K562 (cell line): ENCODE measurements at regions not wholly inside any gene's neighbourhood (a gene's known extent, or its start where the extent isn't known, plus 50 kb on each side); places are given as distances from the start of the nearest gene placed in this dataset.

ENCODE experiments used
- ATAC-seq: fragments of 200-7000 bp; cut with Tn5 transposase; 3 replicates; pipeline ENCODE4 v1.9.1; 2020; ENCODE audit warnings: moderate library complexity
- BruUV-seq: library from RNA; stranded (reverse); fragments of 400-500 nt; replicated peaks from 2 replicates; lab custom pipeline; 2021; lab: Mats Ljungman, UMichigan
- CTCF ChIA-PET: fragments of 300-600 bp; formaldehyde crosslinking; extraction: SDS; loops from one replicate; lab custom pipeline; 2021; ENCODE audit warnings: low intra/inter-chr PET ratio; lab: Yijun Ruan, JAX
- POLR2A ChIA-PET: fragments of 300-600, 350-650 bp; sonication (Branson Sonifier 250); formaldehyde crosslinking; extraction: SDS; loops from one replicate; lab custom pipeline; 2021; ENCODE audit warnings: antibody characterized with exemption, inconsistent platforms; lab: Yijun Ruan, JAX
- DNase-seq, 4 experiments: peaks; one replicate each; pipeline versions ENCODE4 v3.0.0 to v3.0.0-alpha.2; 2011 to 2018; ENCODE audit warnings: low spot score in 3 of 4, mixed read lengths in 3 of 4; ENCODE audit errors: extremely low read depth in 1 of 4
- FAIRE-seq: peaks from 2 replicates; lab custom pipeline; 2011; peaks lifted over from hg19 to GRCh38; lab: Jason Lieb, UNC
- H2AFZ ChIP-seq: 2 replicates; pipeline ENCODE4 v1.6.0; 2011; ENCODE audit warnings: low read depth, low read length, control low read depth, inconsistent platforms
- H3K27ac ChIP-seq: fragments of 200-600 bp; 3 replicates; pipeline ENCODE4 v1.8.0; 2011; ENCODE audit warnings: low read depth, mild to moderate bottlenecking, control low read depth, inconsistent platforms, low read length, moderate library complexity, mixed read lengths; ENCODE audit errors: extremely low read depth
- H3K27me3 ChIP-seq, 2 experiments: fragments of 300-600 bp in 1 of 2; 2 replicates in 1 of 2; 3 replicates in 1 of 2; pipeline versions ENCODE4 v1.6.0 to v1.8.0; 2011; ENCODE audit warnings: inconsistent platforms in 2 of 2, low read length in 2 of 2, mild to moderate bottlenecking in 1 of 2, mixed read lengths in 1 of 2, moderate library complexity in 1 of 2; ENCODE audit not compliant: control insufficient read depth in 2 of 2, insufficient read depth in 2 of 2
- H3K36me3 ChIP-seq: fragments of 300-600 bp; 3 replicates; pipeline ENCODE4 v1.8.0; 2011; ENCODE audit warnings: mild to moderate bottlenecking, low read length, inconsistent platforms; ENCODE audit not compliant: control insufficient read depth, insufficient read depth
- H3K4me1 ChIP-seq, 2 experiments: fragments of 200-600 bp in 1 of 2; replicated peaks in 1 of 2; 2 replicates in 1 of 2; 3 replicates in 1 of 2; pipeline versions ENCODE4 v1.5.1 to v1.8.0; 2011; ENCODE audit warnings: inconsistent platforms in 2 of 2, low read length in 2 of 2, mild to moderate bottlenecking in 1 of 2, mixed read lengths in 1 of 2, moderate library complexity in 1 of 2; ENCODE audit not compliant: control insufficient read depth in 2 of 2, insufficient read depth in 2 of 2
- H3K4me2 ChIP-seq: 2 replicates; pipeline ENCODE4 v1.6.1; 2011; ENCODE audit warnings: low read length, control low read depth, inconsistent platforms, mixed read lengths; ENCODE audit not compliant: insufficient read depth
- H3K4me3 ChIP-seq: fragments of 200-600 bp; sonication (generic), shearing (Covaris generic); 2 replicates; pipeline ENCODE4 v1.5.1; 2016; ENCODE audit warnings: control low read depth, inconsistent platforms
- H3K79me2 ChIP-seq: fragments of 200-600 bp; 3 replicates; pipeline ENCODE4 v1.8.0; 2011; ENCODE audit warnings: low read length, inconsistent platforms; ENCODE audit not compliant: control insufficient read depth, insufficient read depth
- H3K9ac ChIP-seq, 2 experiments: 2 replicates each; pipeline versions ENCODE4 v1.6.0 to v1.6.1; 2011; ENCODE audit warnings: low read depth in 2 of 2, low read length in 2 of 2, control low read depth in 1 of 2, inconsistent platforms in 1 of 2, mild to moderate bottlenecking in 1 of 2, mixed read lengths in 1 of 2; ENCODE audit not compliant: insufficient read depth in 1 of 2
- H3K9me1 ChIP-seq: one replicate; pipeline ENCODE4 v1.6.0; 2011; ENCODE audit warnings: inconsistent platforms, mild to moderate bottlenecking, low read length, moderate library complexity; ENCODE audit not compliant: control insufficient read depth, insufficient read depth
- H3K9me3 ChIP-seq: replicated peaks from 2 replicates; pipeline ENCODE4 v1.5.1; 2011; ENCODE audit warnings: low read depth, low read length, inconsistent platforms; ENCODE audit not compliant: control insufficient read depth, insufficient read depth
- H4K20me1 ChIP-seq: replicated peaks from 2 replicates; pipeline ENCODE4 v1.6.1; 2011; ENCODE audit warnings: low read length, inconsistent platforms, mixed read lengths; ENCODE audit not compliant: control insufficient read depth, insufficient read depth
- AFF1 ChIP-seq, 2 experiments: fragments of 450-650 bp; IDR thresholded peaks; 2 replicates each; pipeline ENCODE4 v1.6.1; 2018; ENCODE audit warnings: mild to moderate bottlenecking in 2 of 2, low read depth in 1 of 2; ENCODE audit not compliant: partially characterized antibody in 2 of 2
- E2F4 ChIP-seq: sonication (generic); formaldehyde crosslinking; IDR thresholded peaks from 2 replicates; pipeline ENCODE4 v1.8.0; 2022; ENCODE audit warnings: mild to moderate bottlenecking, low read depth, missing genetic modification reagents
- HCFC1 ChIP-seq: IDR thresholded peaks from 2 replicates; pipeline ENCODE4 v1.6.1; 2012; ENCODE audit warnings: low read depth, low read length, improper control_type of control experiment
- HDAC8 ChIP-seq: fragments of 450-650 bp; IDR thresholded peaks from 2 replicates; pipeline ENCODE4 v1.6.1; 2016; ENCODE audit warnings: mild to moderate bottlenecking, missing genetic modification characterization, moderate library complexity, missing compliant biosample characterization
- HMGN3 ChIP-seq: IDR thresholded peaks from 2 replicates; pipeline ENCODE4 v1.6.1; 2011; ENCODE audit warnings: borderline replicate concordance, low read depth, mild to moderate bottlenecking, mixed read lengths, low read length; ENCODE audit not compliant: insufficient read length; ENCODE audit errors: extremely low read depth
- IRF2 ChIP-seq: sonication (generic); formaldehyde crosslinking; IDR thresholded peaks from 2 replicates; pipeline ENCODE4 v1.8.1; 2022; ENCODE audit warnings: mild to moderate bottlenecking, missing genetic modification reagents
- JUND ChIP-seq, 2 experiments: IDR thresholded peaks; 2 replicates in 1 of 2; 3 replicates in 1 of 2; pipeline ENCODE4 v1.6.1; 2011; ENCODE audit warnings: borderline replicate concordance in 2 of 2, low read depth in 2 of 2, low read length in 2 of 2, improper control_type of control experiment in 1 of 2, missing biosample characterization in 1 of 2, missing genetic modification characterization in 1 of 2, missing genetic modification reagents in 1 of 2
- KLF6 ChIP-seq: fragments of 250-450 bp; sonication (Bioruptor Pico); IDR thresholded peaks from 2 replicates; pipeline ENCODE4 v1.4.0; 2020; ENCODE audit warnings: mild to moderate bottlenecking, moderate library complexity, borderline replicate concordance
- PPARD ChIP-seq: fragments of 250-450 bp; sonication (Bioruptor Pico); IDR thresholded peaks from 2 replicates; pipeline ENCODE4 v1.8.0; 2022; ENCODE audit warnings: inconsistent platforms, mild to moderate bottlenecking, moderate library complexity
- PRDM10 ChIP-seq: fragments of 450-650 bp; IDR thresholded peaks from 2 replicates; pipeline ENCODE4 v1.6.1; 2018; ENCODE audit not compliant: partially characterized antibody
- RNF2 ChIP-seq: sonication (generic); IDR thresholded peaks from 2 replicates; pipeline ENCODE4 v1.6.1; 2016
- ZNF263 ChIP-seq: sonication (generic); formaldehyde crosslinking; IDR thresholded peaks from 2 replicates; pipeline ENCODE4 v1.8.0; 2022; ENCODE audit warnings: mild to moderate bottlenecking, missing genetic modification reagents, borderline replicate concordance
- ZNF354B ChIP-seq: fragments of 250-450 bp; sonication (Bioruptor Pico); IDR thresholded peaks from 2 replicates; pipeline ENCODE4 v1.4.0; 2020
- WGBS: fragments of 100-300 bp; shearing (Covaris generic); methylation state at CpG from one replicate; pipeline ENCODE4 v1.1.6; 2016; ENCODE audit warnings: low coverage, mixed read lengths; ENCODE audit not compliant: insufficient coverage; ENCODE audit errors: missing lambda C conversion rate; 5-methylcytosine and 5-hydroxymethylcytosine counted together
- in situ Hi-C: fragments of 300-500 bp; cut with MboI; formaldehyde crosslinking; loops from 4 replicates; pipeline ENCODE4 v1.15.0; 2018; ENCODE audit warnings: inconsistent platforms, mixed read lengths
- intact Hi-C: fragments of 100-400 bp; cut with micrococcal nuclease; formaldehyde crosslinking; loops from 2 replicates; pipeline ENCODE4 v1.14.2; 2022

GRCh38 chr2:146481629-146482028 lies 1363.2 kb upstream of the ACVR2A start:
- no peak overlapping the region for H3K9ac ChIP-seq
- H3K27me3 ChIP-seq, result no peaks in the 10 kb centered on the region
- in situ Hi-C loops (no loop called here), intact Hi-C loops (no loop called here)
- 0% methylated on average over 1 of the region's 1 CpG for WGBS
- no TSS peak for BruUV-seq
- no peak overlapping the region for H3K27ac ChIP-seq
- DNase-seq (no peak), ATAC-seq (no peak), FAIRE-seq (no peak)
- H3K9me3 ChIP-seq, result no peaks in the 10 kb centered on the region
- no peaks in the 10 kb centered on the region for H3K36me3 ChIP-seq
- H3K9me1 ChIP-seq, result no peaks in the 10 kb centered on the region
- no peaks in the 10 kb centered on the region for H3K79me2 ChIP-seq
- POLR2A ChIA-PET, result no interaction called here
- H3K4me2 ChIP-seq, result no peak overlapping the region
- CTCF ChIA-PET, result no interaction called here
- no peak overlapping the region for H3K4me3 ChIP-seq
- no peak overlapping the region for H2AFZ ChIP-seq
- H3K4me1 ChIP-seq, result no peaks in the 10 kb centered on the region
- no peaks in the 10 kb centered on the region for H4K20me1 ChIP-seq
- TF ChIP-seq PRDM10 (no peak), ZNF263 (no peak), AFF1 (IDR thresholded peaks at IDR 0.05; ENCODE audit: low read depth in 1 of 2, partially characterized antibody in 2 of 2) (no peak), IRF2 (CRISPR knock-in tag) (no peak), HMGN3 (no peak), JUND (IDR thresholded peaks at IDR 0.05; ENCODE audit: borderline replicate concordance, low read depth, low read length) (no peak), JUND (tag; IDR thresholded peaks at IDR 0.05; ENCODE audit: borderline replicate concordance, low read depth, low read length) (no peak), HDAC8 (tag) (no peak), E2F4 (CRISPR knock-in tag) (no peak), KLF6 (CRISPR knock-in tag) (no peak), PPARD (no peak), HCFC1 (no peak), ZNF354B (CRISPR knock-in tag) (no peak), RNF2 (no peak)
